HG03442 (cell line): ENCODE measurements at regions not wholly inside any gene's neighbourhood (a gene's known extent, or its start where the extent isn't known, plus 50 kb on each side); places are given as distances from the start of the nearest gene placed in this dataset.

Experiments used
- ATAC-seq: cut with Tn5 transposase; IDR thresholded peaks from one replicate; pipeline ENCODE4 v1.9.1; 2021; ENCODE audit warnings: mild to moderate bottlenecking, moderate library complexity; ENCODE audit not compliant: unreplicated experiment

GRCh38 chr7:142348100-142348499, 90.2 kb upstream of the PRSS58 start:
- no peak for ATAC-seq

DNA sequence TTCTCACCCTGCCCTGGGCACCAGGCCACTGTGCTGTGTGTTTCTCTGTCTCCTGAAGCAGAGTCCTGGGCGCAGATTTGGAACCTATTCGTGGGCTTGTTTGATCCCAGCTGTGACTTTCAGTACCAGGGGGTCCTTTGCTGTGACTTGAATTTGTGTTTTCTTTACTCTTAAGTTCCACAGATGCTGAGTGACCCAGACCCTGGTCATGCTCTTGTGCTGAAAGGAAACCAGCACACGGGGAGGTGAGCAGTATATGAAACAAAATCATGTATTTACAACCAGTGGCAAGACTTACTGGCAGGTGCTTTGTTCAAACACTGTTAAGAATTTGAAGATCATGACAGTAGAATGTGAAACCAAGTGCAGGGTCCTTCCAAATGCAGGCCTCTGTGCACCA, 89.2 kb upstream of the PRSS58 start:
- no peak for ATAC-seq

GRCh38 chr7:142345811-142346210, 88.0 kb upstream of the PRSS58 start:
- no peak for ATAC-seq

DNA sequence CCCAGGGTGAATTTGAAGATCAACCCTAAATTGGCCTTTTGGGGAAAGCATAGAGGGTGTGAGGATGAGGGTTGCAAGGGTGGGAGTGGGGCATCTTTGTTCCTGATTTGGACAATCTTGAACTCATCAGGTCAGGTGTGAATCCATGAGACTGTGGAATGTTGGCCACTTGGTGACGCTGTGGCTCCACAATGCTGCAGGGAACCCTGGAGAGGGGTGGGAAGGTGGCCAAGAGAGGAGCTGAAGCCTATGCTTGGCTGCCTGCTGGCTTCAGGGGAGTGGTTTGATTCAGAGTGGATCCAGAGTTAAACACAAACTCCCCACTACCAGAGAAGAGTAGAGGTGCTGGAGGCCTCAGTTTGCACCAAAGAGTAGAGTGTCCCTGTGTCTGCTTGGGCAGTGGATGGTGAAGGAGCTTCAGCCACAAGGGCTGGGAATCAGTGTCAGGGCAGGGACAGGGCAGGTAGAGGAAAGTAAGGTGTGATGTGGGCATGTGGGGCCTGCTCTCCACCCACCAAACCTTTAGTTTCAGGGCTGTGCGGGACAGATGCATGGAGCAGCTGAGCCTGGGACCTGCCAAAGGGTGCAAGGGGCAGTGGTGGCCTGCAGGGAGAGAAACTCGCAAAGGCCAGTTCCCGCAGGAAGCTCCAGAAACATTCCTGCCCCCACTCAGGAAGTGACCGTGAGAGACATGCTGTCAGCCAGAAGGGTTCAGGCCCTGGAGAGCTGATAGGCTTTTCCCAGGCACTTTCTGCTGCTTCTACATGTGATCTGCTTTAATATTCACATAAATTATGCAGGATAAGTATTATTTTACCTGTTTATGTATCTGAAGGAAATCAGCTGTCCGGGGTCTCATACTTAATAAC, 81.0 kb upstream of the PRSS58 start:
- ATAC-seq: no peak

DNA sequence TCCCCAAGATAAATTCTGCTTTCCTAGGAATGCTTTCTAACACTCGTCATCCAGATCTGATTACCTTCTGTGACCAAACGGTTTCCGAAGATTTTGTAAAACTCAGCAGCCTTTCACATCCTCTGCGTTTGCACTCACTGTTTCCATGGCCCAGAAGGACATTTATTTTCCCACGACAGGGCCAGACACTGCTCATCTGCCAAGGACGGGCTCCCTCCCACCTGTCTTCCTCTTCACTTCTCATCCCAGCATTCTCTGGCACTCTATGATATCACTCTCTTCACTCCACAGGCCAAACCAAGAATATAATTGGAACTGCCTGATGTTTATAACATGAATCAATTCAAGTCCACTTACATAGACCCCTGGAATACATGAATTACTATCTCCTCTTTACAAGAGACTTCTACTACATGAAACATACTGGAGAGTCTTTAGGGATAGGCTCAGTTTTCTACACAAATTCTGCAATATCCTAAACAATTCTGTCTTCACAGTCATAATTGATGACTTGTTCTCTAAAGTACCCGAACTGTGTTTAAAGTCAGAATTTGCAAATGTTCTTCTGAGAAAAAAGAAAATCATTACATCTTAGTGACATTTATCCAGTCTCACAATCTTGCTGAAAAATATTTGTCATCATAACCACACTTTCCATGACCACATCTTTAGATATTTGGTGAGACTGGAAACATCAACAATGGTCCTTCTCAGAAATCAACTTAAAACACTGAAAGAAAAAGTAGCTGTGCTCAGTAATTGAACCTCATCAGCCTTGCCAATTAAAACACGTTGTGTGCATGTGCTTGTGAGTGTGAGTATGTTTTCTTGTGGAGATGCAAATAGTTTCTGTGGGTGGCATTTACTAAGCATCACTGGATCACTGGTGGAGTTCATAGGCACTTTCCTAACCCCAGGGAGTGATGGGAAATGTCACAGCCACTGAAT, 79.5 kb upstream of the PRSS58 start:
- ATAC-seq: no peak

- ATAC-seq: no peak
Measured at GRCh38 chr7:142334806-142335205, 76.9 kb upstream of the PRSS58 start.

GRCh38 chr7:142334236-142334635, 76.4 kb upstream of the PRSS58 start:
- no peak for ATAC-seq

- no peak for ATAC-seq
Measured at GRCh38 chr7:142332421-142332820, 74.6 kb upstream of the PRSS58 start.

- no peak for ATAC-seq
Measured at GRCh38 chr7:142331941-142332340, 74.1 kb upstream of the PRSS58 start.

DNA sequence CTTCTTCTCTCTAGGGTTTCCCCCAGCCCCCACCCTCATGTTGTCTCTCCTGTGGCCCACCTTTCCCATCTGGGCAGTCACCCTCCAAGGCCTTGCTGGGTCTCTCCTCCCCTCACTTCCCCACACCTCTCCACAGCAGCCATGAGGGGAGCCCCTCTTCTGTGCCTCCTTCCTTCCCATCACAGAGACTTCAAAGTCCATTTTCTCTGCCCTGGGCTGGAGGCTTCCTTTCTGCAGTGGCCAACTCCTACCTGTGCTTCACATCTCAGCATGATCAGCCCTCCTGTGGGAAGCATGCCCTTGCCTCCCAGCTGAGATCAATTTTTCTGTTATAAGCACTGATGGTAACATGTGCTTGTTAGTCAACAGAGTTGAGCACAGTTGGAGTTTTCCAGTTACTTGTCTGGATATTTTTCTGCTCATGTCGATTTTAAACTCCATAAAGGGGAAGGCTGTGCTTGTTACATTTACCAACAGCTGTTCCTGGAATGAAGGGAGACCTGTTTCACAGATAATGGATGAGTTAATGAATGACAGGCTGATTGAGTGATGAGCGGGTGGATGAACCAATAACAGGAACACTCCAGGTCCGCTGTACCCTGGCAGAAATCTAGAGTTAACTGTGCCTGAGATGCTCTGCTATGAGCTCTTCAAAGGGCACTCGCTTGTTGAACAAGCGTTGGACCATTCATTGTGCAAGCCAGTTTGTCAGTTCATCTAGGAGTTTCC, 71.4 kb upstream of the PRSS58 start:
- ATAC-seq: no peak

DNA sequence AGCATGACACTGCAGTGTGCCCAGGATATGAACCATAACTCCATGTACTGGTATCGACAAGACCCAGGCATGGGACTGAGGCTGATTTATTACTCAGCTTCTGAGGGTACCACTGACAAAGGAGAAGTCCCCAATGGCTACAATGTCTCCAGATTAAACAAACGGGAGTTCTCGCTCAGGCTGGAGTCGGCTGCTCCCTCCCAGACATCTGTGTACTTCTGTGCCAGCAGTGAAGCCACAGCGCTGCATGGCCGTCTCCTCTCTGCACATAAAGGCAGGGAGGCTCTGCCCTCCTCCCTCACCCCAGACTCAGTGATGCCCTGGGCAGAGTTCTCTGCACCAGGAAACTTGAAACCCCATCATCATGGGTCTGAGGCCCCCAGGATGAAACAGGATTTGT, 70.7 kb upstream of the PRSS58 start:
- ATAC-seq: no peak

GRCh38 chr7:142327628-142328405, 70.0 kb upstream of the PRSS58 start:
- ATAC-seq: no peak

DNA sequence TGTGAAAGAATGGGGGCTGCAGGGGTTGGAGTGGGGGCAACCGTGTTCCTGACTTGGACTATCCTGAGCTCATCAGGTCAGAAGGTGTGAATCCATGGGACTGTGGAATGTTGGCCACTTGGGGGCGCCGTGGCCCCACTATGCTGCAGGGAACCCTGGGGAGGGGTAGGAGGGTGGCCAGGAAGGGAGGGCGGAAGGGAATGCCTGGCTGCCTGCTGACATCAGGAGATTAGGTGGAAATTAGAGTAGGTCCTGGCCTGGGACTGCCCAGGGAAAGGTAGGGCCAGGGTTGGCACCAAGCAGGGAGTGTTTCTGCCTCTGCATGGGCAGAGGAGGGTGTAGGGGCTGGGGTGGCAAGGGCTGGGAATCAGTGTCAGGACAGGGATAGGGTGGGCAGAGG, 65.8 kb upstream of the PRSS58 start:
- ATAC-seq: no peak

DNA sequence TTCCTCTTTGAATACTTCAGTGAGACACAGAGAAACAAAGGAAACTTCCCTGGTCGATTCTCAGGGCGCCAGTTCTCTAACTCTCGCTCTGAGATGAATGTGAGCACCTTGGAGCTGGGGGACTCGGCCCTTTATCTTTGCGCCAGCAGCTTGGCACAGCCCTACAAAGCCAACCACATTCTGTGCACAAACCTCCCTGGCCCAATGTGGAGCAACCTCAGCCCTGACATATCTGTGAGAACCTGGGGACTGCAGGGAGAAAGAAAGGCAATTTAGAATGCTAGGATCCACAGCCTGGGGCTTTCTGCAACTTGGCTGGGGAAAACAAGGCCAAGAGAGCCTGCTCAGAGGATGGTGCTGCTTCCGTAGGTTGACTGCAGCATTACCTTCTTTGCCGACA, 63.5 kb upstream of the PRSS58 start:
- no peak for ATAC-seq

GRCh38 chr7:142320883-142321282, 63.0 kb upstream of the PRSS58 start:
- ATAC-seq: no peak

DNA sequence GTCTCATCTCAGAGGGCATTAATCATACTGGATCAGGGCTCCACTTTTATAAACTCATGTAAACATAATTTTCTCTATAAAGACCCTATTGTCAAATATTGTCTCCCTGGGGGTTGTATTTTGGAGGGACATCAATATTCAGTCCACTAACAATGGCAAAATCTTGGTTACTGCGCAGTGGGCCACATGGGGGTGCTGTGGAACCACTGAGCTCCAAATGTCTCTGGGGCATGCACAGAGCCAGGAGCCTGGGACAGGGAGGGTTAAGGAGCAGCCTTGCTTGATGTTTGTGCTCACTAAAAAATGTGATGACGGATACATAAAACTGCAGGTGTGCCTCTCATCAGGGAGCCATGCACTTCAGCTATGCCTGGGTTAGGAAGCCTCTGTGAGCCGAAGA, 62.1 kb upstream of the PRSS58 start:
- ATAC-seq: no peak

GRCh38 chr7:142314281-142314680, 56.4 kb upstream of the PRSS58 start:
- ATAC-seq: no peak

DNA sequence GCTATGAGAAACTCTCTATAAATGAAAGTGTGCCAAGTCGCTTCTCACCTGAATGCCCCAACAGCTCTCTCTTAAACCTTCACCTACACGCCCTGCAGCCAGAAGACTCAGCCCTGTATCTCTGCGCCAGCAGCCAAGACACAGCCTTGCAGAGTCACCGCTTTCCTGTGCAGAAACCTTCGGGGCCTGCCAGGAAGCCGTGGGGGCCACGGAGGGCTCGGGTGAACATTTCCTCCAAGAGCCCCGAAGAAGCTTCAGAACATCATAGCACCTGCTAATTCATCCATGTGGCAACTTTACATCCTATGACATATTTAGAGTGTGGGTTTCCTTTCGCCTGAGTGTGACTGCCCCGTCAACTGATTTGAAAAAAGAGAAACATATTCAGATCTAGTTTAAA, 55.7 kb upstream of the PRSS58 start:
- ATAC-seq: no peak

DNA sequence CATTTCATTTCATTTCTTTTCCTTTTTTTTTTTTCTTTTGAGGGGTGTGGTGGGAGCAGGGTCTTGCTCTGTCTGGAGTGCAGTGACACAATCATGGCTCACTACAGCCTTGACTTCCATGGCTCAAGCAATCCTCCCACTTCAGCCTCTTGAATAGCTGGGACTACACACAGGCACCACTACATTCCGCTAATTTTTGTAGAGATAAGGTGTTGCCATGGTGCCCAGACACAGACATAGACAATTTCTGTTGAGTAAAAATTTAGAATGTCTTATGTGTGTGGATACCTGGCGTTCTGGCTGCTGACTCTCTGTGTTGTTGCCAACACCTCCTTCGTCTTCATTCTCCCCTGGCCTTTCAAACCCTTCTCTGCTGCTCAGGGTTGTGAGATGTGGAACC, 54.0 kb upstream of the PRSS58 start:
- ATAC-seq: no peak

GRCh38 chr7:142308918-142309317, 51.1 kb upstream of the PRSS58 start:
- no peak for ATAC-seq
